T-helper 1 cell treated with Interleukin-12 subunit alpha and Interleukin-12 subunit beta and Interleukin-4 antibody, amounts not matched to agents 30 μg/mL and 1 μg/mL, for 36 hours (primary cell): ENCODE measurements at regions not wholly inside any gene's neighbourhood (a gene's known extent, or its start where the extent isn't known, plus 50 kb on each side); places are given as distances from the start of the nearest gene placed in this dataset.

Experiments
- H3K27ac Mint-ChIP-seq: one replicate; pipeline ENCODE4 v1.8.0; 2021; ENCODE audit warnings: mild to moderate bottlenecking, mixed read lengths
- H3K27me3 Mint-ChIP-seq: one replicate; pipeline ENCODE4 v1.8.0; 2021; ENCODE audit warnings: low read depth, mixed read lengths
- H3K36me3 Mint-ChIP-seq: one replicate; pipeline ENCODE4 v1.8.0; 2021; ENCODE audit warnings: low read depth, mixed read lengths
- H3K4me1 Mint-ChIP-seq: one replicate; pipeline ENCODE4 v1.8.0; 2021; ENCODE audit warnings: low read depth, mixed read lengths
- H3K4me3 Mint-ChIP-seq: one replicate; pipeline ENCODE4 v1.8.0; 2021; ENCODE audit warnings: mild to moderate bottlenecking, moderate library complexity, mixed read lengths
- H3K9me3 Mint-ChIP-seq: one replicate; pipeline ENCODE4 v1.8.0; 2021; ENCODE audit warnings: mixed read lengths

GRCh38 chr11:127224276-127224675, 223.7 kb upstream of the KIRREL3 start:
- no peak overlapping the region for H3K27ac Mint-ChIP-seq
- no peaks in the 10 kb centered on the region for H3K4me1 Mint-ChIP-seq
- H3K9me3 Mint-ChIP-seq = no peaks in the 10 kb centered on the region
- H3K27me3 Mint-ChIP-seq = no peaks in the 10 kb centered on the region
- no peaks in the 10 kb centered on the region for H3K36me3 Mint-ChIP-seq
- no peak overlapping the region for H3K4me3 Mint-ChIP-seq

GRCh38 chr11:127223633-127224032, 223.1 kb upstream of the KIRREL3 start:
- Mint-ChIP-seq H3K4me1 (no peaks in the 10 kb centered on the region), H3K27me3 (no peaks in the 10 kb centered on the region), H3K4me3 (no peak overlapping the region), H3K27ac (no peak overlapping the region), H3K9me3 (no peaks in the 10 kb centered on the region), H3K36me3 (no peaks in the 10 kb centered on the region)

- H3K27me3 Mint-ChIP-seq = no peaks in the 10 kb centered on the region
- H3K4me1 Mint-ChIP-seq = no peaks in the 10 kb centered on the region
- H3K9me3 Mint-ChIP-seq = no peaks in the 10 kb centered on the region
- H3K4me3 Mint-ChIP-seq = no peak overlapping the region
- no peak overlapping the region for H3K27ac Mint-ChIP-seq
- H3K36me3 Mint-ChIP-seq = no peaks in the 10 kb centered on the region
Observed at GRCh38 chr11:127223026-127223425, 222.5 kb upstream of the KIRREL3 start.

- Mint-ChIP-seq H3K4me3 (no peak overlapping the region), H3K9me3 (no peaks in the 10 kb centered on the region), H3K4me1 (no peaks in the 10 kb centered on the region), H3K27me3 (no peaks in the 10 kb centered on the region), H3K27ac (no peak overlapping the region), H3K36me3 (no peaks in the 10 kb centered on the region)
Observed at GRCh38 chr11:127219704-127220103, 219.1 kb upstream of the KIRREL3 start.

GRCh38 chr11:127218275-127218608, 217.7 kb upstream of the KIRREL3 start:
- no peaks in the 10 kb centered on the region for H3K4me1 Mint-ChIP-seq
- H3K27me3 Mint-ChIP-seq = no peaks in the 10 kb centered on the region
- H3K27ac Mint-ChIP-seq = no peak overlapping the region
- H3K9me3 Mint-ChIP-seq = no peaks in the 10 kb centered on the region
- no peaks in the 10 kb centered on the region for H3K36me3 Mint-ChIP-seq
- H3K4me3 Mint-ChIP-seq = no peak overlapping the region

- Mint-ChIP-seq H3K36me3 (no peaks in the 10 kb centered on the region), H3K27ac (no peak overlapping the region), H3K27me3 (no peaks in the 10 kb centered on the region), H3K9me3 (no peaks in the 10 kb centered on the region), H3K4me1 (no peaks in the 10 kb centered on the region), H3K4me3 (no peak overlapping the region)
Observed at GRCh38 chr11:127217452-127218274, 217.1 kb upstream of the KIRREL3 start.

GRCh38 chr11:127205688-127206217, 205.2 kb upstream of the KIRREL3 start:
- H3K4me3 Mint-ChIP-seq = no peak overlapping the region
- H3K9me3 Mint-ChIP-seq = peaks cover 9% of the 10 kb centered on the region
- no peaks in the 10 kb centered on the region for H3K4me1 Mint-ChIP-seq
- no peak overlapping the region for H3K27ac Mint-ChIP-seq
- H3K36me3 Mint-ChIP-seq = no peaks in the 10 kb centered on the region
- no peaks in the 10 kb centered on the region for H3K27me3 Mint-ChIP-seq

- H3K9me3 Mint-ChIP-seq = peaks cover 5% of the 10 kb centered on the region
- no peaks in the 10 kb centered on the region for H3K27me3 Mint-ChIP-seq
- H3K36me3 Mint-ChIP-seq = no peaks in the 10 kb centered on the region
- no peak overlapping the region for H3K27ac Mint-ChIP-seq
- H3K4me1 Mint-ChIP-seq = no peaks in the 10 kb centered on the region
- H3K4me3 Mint-ChIP-seq = no peak overlapping the region
Observed at GRCh38 chr11:127203490-127203889, 202.9 kb upstream of the KIRREL3 start.

GRCh38 chr11:127202105-127202504, 201.5 kb upstream of the KIRREL3 start:
- Mint-ChIP-seq H3K4me3 (no peak overlapping the region), H3K36me3 (no peaks in the 10 kb centered on the region), H3K9me3 (no peaks in the 10 kb centered on the region), H3K27me3 (no peaks in the 10 kb centered on the region), H3K4me1 (no peaks in the 10 kb centered on the region), H3K27ac (no peak overlapping the region)

GRCh38 chr11:127199306-127199801, 198.8 kb upstream of the KIRREL3 start:
- Mint-ChIP-seq H3K27me3 (no peaks in the 10 kb centered on the region), H3K27ac (no peak overlapping the region), H3K4me3 (no peak overlapping the region), H3K4me1 (no peaks in the 10 kb centered on the region), H3K9me3 (no peaks in the 10 kb centered on the region), H3K36me3 (no peaks in the 10 kb centered on the region)

GRCh38 chr11:127195501-127196120, 195.0 kb upstream of the KIRREL3 start:
- H3K27ac Mint-ChIP-seq = no peak overlapping the region
- H3K4me1 Mint-ChIP-seq = no peaks in the 10 kb centered on the region
- no peaks in the 10 kb centered on the region for H3K36me3 Mint-ChIP-seq
- no peaks in the 10 kb centered on the region for H3K9me3 Mint-ChIP-seq
- no peak overlapping the region for H3K4me3 Mint-ChIP-seq
- no peaks in the 10 kb centered on the region for H3K27me3 Mint-ChIP-seq

GRCh38 chr11:127194521-127194920, 194.0 kb upstream of the KIRREL3 start:
- Mint-ChIP-seq H3K27ac (no peak overlapping the region), H3K36me3 (no peaks in the 10 kb centered on the region), H3K9me3 (no peaks in the 10 kb centered on the region), H3K4me1 (no peaks in the 10 kb centered on the region), H3K27me3 (no peaks in the 10 kb centered on the region), H3K4me3 (no peak overlapping the region)

- Mint-ChIP-seq H3K27ac (no peak overlapping the region), H3K9me3 (no peaks in the 10 kb centered on the region), H3K36me3 (no peaks in the 10 kb centered on the region), H3K4me1 (no peaks in the 10 kb centered on the region), H3K4me3 (no peak overlapping the region), H3K27me3 (no peaks in the 10 kb centered on the region)
Observed at GRCh38 chr11:127193950-127194349, 193.4 kb upstream of the KIRREL3 start.

GRCh38 chr11:127191689-127192088, 191.1 kb upstream of the KIRREL3 start:
- H3K4me3 Mint-ChIP-seq = no peak overlapping the region
- no peaks in the 10 kb centered on the region for H3K27me3 Mint-ChIP-seq
- H3K36me3 Mint-ChIP-seq = no peaks in the 10 kb centered on the region
- no peak overlapping the region for H3K27ac Mint-ChIP-seq
- no peaks in the 10 kb centered on the region for H3K9me3 Mint-ChIP-seq
- no peaks in the 10 kb centered on the region for H3K4me1 Mint-ChIP-seq

GRCh38 chr11:127191261-127191660, 190.7 kb upstream of the KIRREL3 start:
- Mint-ChIP-seq H3K4me1 (no peaks in the 10 kb centered on the region), H3K4me3 (no peak overlapping the region), H3K27me3 (no peaks in the 10 kb centered on the region), H3K27ac (no peak overlapping the region), H3K9me3 (no peaks in the 10 kb centered on the region), H3K36me3 (no peaks in the 10 kb centered on the region)
